SU-DHL-6 (cell line): ENCODE measurements at regions not wholly inside any gene's neighbourhood (a gene's known extent, or its start where the extent isn't known, plus 50 kb on each side); places are given as distances from the start of the nearest gene placed in this dataset.

ENCODE experiments used
- CTCF ChIP-seq: fragments of 200-600 bp; sonication (generic); IDR thresholded peaks from one replicate; pipeline ENCODE4 v1.5.1; 2017; ENCODE audit warnings: antibody characterized with exemption, mild to moderate bottlenecking, low read length, moderate library complexity; ENCODE audit not compliant: insufficient read depth, poor library complexity, severe bottlenecking
- EZH2phosphoT487 ChIP-seq: fragments of 200-600 bp; sonication (generic), shearing (Covaris generic); conservative IDR thresholded peaks from 2 replicates; pipeline ENCODE4 v1.6.1; 2018; ENCODE audit warnings: mild to moderate bottlenecking, antibody characterized with exemption, low read length, moderate library complexity, mixed read lengths

GRCh38 chr5:124001036-124001615 is 489.1 kb downstream of the CSNK1G3 start:
- TF ChIP-seq CTCF, result no peak
- TF ChIP-seq EZH2phosphoT487, result no peak
